ENCODE measurements at regions not wholly inside any gene's neighbourhood (a gene's known extent, or its start where the extent isn't known, plus 50 kb on each side); places are given as distances from the start of the nearest gene placed in this dataset.

DNA sequence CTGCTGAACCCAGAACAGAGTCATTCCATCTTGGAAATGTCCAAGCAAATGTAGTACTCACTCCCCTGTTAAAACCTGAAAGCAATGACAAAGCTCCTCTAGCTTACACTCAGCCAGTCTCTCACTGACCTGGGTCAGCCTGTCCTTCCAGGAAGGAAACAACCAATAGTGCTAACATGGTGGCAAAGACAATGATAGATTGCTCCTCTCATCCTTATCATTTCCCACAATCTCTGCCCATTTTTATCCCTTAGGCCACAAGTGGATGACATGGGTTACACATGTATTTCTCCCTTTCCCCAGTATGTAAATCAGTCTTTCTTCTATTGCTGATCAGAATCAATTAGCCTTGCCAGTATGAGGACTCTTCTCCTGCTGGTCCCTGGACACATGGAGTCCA lies 154.6 kb upstream of the SESN3 start:
- Histone ChIP-seq H3K27ac (no peak overlapping the region), H3K4me3 (no peak overlapping the region), H3K4me1 (no peaks in the 10 kb centered on the region), H3K9me3 (no peaks in the 10 kb centered on the region), H3K36me3 (no peaks in the 10 kb centered on the region), H3K27me3 (peaks cover 0 to 3% (median 0%) of the 10 kb centered on the region in 7 donors)
- no peak for DNase-seq
- TF ChIP-seq, protein P1, sequence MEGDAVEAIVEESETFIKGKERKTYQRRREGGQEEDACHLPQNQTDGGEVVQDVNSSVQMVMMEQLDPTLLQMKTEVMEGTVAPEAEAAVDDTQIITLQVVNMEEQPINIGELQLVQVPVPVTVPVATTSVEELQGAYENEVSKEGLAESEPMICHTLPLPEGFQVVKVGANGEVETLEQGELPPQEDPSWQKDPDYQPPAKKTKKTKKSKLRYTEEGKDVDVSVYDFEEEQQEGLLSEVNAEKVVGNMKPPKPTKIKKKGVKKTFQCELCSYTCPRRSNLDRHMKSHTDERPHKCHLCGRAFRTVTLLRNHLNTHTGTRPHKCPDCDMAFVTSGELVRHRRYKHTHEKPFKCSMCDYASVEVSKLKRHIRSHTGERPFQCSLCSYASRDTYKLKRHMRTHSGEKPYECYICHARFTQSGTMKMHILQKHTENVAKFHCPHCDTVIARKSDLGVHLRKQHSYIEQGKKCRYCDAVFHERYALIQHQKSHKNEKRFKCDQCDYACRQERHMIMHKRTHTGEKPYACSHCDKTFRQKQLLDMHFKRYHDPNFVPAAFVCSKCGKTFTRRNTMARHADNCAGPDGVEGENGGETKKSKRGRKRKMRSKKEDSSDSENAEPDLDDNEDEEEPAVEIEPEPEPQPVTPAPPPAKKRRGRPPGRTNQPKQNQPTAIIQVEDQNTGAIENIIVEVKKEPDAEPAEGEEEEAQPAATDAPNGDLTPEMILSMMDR (IDR thresholded peaks at IDR 0.05) = no peak
- ATAC-seq = no peak
- intact Hi-C loops (cut with DNase I) = no loop called here

DNA sequence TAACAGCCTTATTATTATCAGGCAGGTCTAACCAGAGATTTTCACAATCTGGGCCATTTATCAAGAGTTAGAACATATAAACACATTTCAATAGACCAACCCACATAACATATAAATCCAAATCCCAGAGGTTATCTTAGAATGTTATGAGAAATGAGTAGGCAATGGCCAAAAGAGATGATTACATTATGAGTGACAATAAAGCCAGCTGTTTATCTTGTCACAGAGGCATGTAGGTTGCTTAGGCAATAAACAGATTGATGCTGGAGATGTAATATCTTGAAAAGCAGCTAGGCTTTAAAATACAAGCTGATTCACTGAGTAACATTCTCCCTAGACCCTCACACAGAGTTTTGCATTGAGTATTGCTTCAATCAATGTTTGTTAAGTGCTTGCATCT lies 148.5 kb upstream of the SESN3 start:
- H3K9me3 ChIP-seq = no peaks in the 10 kb centered on the region
- DNase-seq (no peak), ATAC-seq (no peak)
- H3K36me3 ChIP-seq = no peaks in the 10 kb centered on the region
- TF ChIP-seq, protein P1 (IDR thresholded peaks at IDR 0.05) = no peak
- no peak overlapping the region for H3K27ac ChIP-seq
- peaks cover 0 to 3% (median 0%) of the 10 kb centered on the region in 9 donors for H3K4me1 ChIP-seq
- intact Hi-C loops (cut with DNase I) = no loop called here
- H3K27me3 ChIP-seq = peaks cover 0 to 3% (median 0%) of the 10 kb centered on the region in 7 donors
- H3K4me3 ChIP-seq = no peak overlapping the region

DNA sequence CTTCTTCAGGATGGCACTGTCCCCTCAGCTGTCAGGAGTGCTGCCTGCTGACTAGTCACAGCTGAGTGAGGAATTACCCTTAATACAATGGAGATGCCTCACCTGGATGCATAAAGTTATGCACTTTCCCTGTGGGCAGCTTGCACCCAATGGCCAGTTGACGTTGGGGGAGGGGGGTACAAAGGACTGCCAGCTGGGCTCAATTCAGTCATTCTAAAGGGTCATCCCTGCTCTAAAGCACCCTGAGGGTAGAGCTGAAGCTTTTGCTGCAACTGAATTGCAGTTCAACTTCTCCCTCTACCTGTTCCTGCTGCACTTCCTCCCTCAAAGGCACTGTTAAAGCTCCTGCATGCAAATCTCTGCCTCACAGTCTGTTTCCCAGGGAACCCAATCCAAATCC lies 147.8 kb upstream of the SESN3 start:
- Histone ChIP-seq H3K4me1 (peaks cover 0 to 3% (median 0%) of the 10 kb centered on the region in 9 donors), H3K36me3 (no peaks in the 10 kb centered on the region), H3K27ac (no peak overlapping the region), H3K9me3 (no peaks in the 10 kb centered on the region), H3K4me3 (no peak overlapping the region), H3K27me3 (peaks cover 0 to 3% (median 0%) of the 10 kb centered on the region in 7 donors)
- TF ChIP-seq, protein P1 (IDR thresholded peaks at IDR 0.05) = no peak
- DNase-seq = no peak
- ATAC-seq = no peak
- WGBS, 2 donors = 88 to 100% methylated on average over 1 of the region's 1 CpG
- intact Hi-C loops (cut with DNase I) = no loop called here

DNA sequence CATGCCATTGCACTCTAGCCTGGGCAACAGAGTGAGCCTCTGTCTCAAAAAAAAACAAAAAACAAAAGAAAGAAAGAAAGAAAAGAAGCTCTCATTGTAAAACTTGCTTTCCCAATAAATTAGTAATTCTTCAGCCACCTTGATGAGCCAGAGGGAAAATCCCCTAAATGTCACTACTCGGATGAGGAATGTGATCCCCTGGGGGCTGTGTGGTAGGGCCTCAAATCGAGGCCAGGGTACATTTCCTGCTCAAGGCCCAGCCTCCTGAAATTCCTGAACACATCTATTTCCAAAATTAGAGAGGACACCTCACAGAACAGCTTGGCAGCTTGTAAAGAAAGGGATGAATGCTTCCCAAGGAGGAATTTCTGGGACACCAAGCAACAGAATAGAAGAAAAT lies 147.1 kb upstream of the SESN3 start:
- ATAC-seq = no peak
- Histone ChIP-seq H3K4me1 (peaks cover 0 to 3% (median 0%) of the 10 kb centered on the region in 9 donors), H3K27me3 (peaks cover 0 to 3% (median 0%) of the 10 kb centered on the region in 7 donors), H3K36me3 (no peaks in the 10 kb centered on the region), H3K4me3 (no peak overlapping the region), H3K27ac (no peak overlapping the region), H3K9me3 (no peaks in the 10 kb centered on the region)
- DNase-seq = no peak
- WGBS, 2 donors = 44 to 53% methylated on average over 2 of the region's 2 CpGs
- TF ChIP-seq, protein P1 (IDR thresholded peaks at IDR 0.05) = no peak
- intact Hi-C loops (cut with DNase I) = no loop called here

DNA sequence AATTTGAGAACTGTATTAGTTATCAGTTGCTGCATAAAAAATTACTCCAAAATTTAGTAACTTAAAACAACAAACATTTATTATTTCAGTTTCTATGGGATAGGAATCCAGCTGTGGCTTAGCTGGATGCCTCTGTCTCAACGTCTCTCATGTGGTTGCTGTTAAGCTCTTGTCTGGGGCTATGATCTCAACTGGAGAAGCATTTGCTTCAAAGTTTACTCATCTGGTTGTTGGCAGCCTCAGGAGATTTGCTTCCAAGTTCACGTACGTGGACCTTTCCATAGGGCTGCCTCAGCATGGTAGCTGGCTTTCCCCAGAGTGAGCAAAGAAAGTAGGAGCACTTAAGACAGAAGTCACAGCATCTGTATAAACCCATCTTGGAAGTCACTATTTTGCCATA lies 144.9 kb upstream of the SESN3 start:
- DNase-seq (no peak), ATAC-seq (no peak)
- Histone ChIP-seq H3K4me1 (peaks cover 0 to 9% (median 0%) of the 10 kb centered on the region in 9 donors), H3K36me3 (no peaks in the 10 kb centered on the region), H3K9me3 (no peaks in the 10 kb centered on the region), H3K27me3 (peaks cover 0 to 3% (median 0%) of the 10 kb centered on the region in 7 donors), H3K27ac (no peak overlapping the region), H3K4me3 (no peak overlapping the region)
- 64 to 65% methylated on average over 3 of the region's 3 CpGs for WGBS, 2 donors
- intact Hi-C loops (cut with DNase I) = no loop called here
- TF ChIP-seq, protein P1 (IDR thresholded peaks at IDR 0.05) = no peak
